ENCODE measurements at regions not wholly inside any gene's neighbourhood (a gene's known extent, or its start where the extent isn't known, plus 50 kb on each side); places are given as distances from the start of the nearest gene placed in this dataset.

- Histone ChIP-seq H3K4me1 (ENCODE audit: control insufficient read depth, insufficient read depth, low read length) (peaks cover 19% of the 10 kb centered on the region), H3K27me3 (replicated peaks; ENCODE audit: control insufficient read depth, insufficient read depth, low read length) (no peaks in the 10 kb centered on the region), H3K9me3 (ENCODE audit: control insufficient read depth, low read length) (peaks cover 7% of the 10 kb centered on the region), H3K4me3 (ENCODE audit: low read length) (no peak overlapping the region), H3K9ac (ENCODE audit: low read length) (no peak overlapping the region), H3K36me3 (ENCODE audit: control insufficient read depth, insufficient read depth, low read length, severe bottlenecking) (no peaks in the 10 kb centered on the region)
- DNase-seq (ENCODE audit: low read depth) = no peak
Observed at GRCh38 chr1:55594701-55595100, 379.5 kb upstream of the USP24 start.

- Histone ChIP-seq H3K9me3 (ENCODE audit: control insufficient read depth, low read length) (peaks cover 7% of the 10 kb centered on the region), H3K9ac (ENCODE audit: low read length) (no peak overlapping the region), H3K27me3 (replicated peaks; ENCODE audit: control insufficient read depth, insufficient read depth, low read length) (no peaks in the 10 kb centered on the region), H3K4me3 (ENCODE audit: low read length) (no peak overlapping the region), H3K4me1 (ENCODE audit: control insufficient read depth, insufficient read depth, low read length) (peaks cover 33% of the 10 kb centered on the region), H3K36me3 (ENCODE audit: control insufficient read depth, insufficient read depth, low read length, severe bottlenecking) (no peaks in the 10 kb centered on the region)
- no peak for DNase-seq (ENCODE audit: low read depth)
Observed at GRCh38 chr1:55593298-55593697, 378.1 kb upstream of the USP24 start.

DNA sequence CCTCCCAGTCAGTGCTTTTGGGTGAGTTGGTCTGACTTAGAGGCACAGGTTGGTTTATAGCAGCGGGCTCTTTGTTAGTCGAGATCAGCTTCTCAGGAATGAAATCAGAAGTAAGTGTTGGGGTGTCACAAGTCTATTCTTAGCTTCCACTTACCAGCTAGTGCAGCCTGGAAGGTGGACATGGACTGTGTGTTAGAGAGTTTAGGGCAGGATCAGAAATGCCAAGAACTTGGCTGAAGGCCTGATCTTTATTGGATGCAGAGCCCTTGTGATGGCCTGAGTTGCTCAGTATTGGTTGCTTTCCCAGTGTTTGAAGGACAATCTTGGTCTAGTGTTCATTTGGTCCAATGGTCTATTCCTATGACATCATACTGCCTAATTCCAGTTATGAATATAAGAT, 377.0 kb upstream of the USP24 start:
- no peak overlapping the region for H3K4me3 ChIP-seq (ENCODE audit: low read length)
- no peak overlapping the region for H3K9ac ChIP-seq (ENCODE audit: low read length)
- peaks cover 37% of the 10 kb centered on the region for H3K4me1 ChIP-seq (ENCODE audit: control insufficient read depth, insufficient read depth, low read length)
- no peak for DNase-seq (ENCODE audit: low read depth)
- H3K9me3 ChIP-seq (ENCODE audit: control insufficient read depth, low read length) = peaks cover 5% of the 10 kb centered on the region
- no peaks in the 10 kb centered on the region for H3K27me3 ChIP-seq (replicated peaks; ENCODE audit: control insufficient read depth, insufficient read depth, low read length)
- H3K36me3 ChIP-seq (ENCODE audit: control insufficient read depth, insufficient read depth, low read length, severe bottlenecking) = no peaks in the 10 kb centered on the region

- H3K36me3 ChIP-seq (ENCODE audit: control insufficient read depth, insufficient read depth, low read length, severe bottlenecking) = no peaks in the 10 kb centered on the region
- no peaks in the 10 kb centered on the region for H3K27me3 ChIP-seq (replicated peaks; ENCODE audit: control insufficient read depth, insufficient read depth, low read length)
- DNase-seq (ENCODE audit: low read depth) = peak; percentile 89
- peak overlapping the region; percentile 81 for H3K9ac ChIP-seq (ENCODE audit: low read length)
- H3K4me1 ChIP-seq (ENCODE audit: control insufficient read depth, insufficient read depth, low read length) = peaks cover 46% of the 10 kb centered on the region
- H3K4me3 ChIP-seq (ENCODE audit: low read length) = peak overlapping the region; percentile 42
- H3K9me3 ChIP-seq (ENCODE audit: control insufficient read depth, low read length) = no peaks in the 10 kb centered on the region
Observed at GRCh38 chr1:55589671-55590297, 374.6 kb upstream of the USP24 start.

DNA sequence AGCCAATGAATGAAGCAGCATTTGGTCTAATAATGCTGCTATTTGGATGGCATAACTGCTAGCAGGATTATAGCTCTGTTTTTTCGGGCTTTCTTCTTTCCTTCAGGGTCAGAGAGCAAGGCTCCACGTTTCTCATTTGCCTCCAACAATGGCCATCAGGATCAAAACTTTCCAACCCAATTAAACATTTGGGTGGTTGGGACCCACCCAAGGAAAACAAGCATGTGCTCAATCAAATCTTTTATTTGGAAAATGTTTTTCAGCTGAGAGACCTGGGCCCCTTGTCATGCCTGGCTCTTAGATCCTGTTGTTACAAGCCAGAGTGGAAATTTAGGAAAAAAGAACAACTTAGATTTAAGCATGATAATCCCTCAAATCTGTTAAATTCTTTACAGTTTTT, 373.1 kb upstream of the USP24 start:
- Histone ChIP-seq H3K9ac (ENCODE audit: low read length) (peak overlapping the region; percentile 81), H3K36me3 (ENCODE audit: control insufficient read depth, insufficient read depth, low read length, severe bottlenecking) (no peaks in the 10 kb centered on the region), H3K9me3 (ENCODE audit: control insufficient read depth, low read length) (no peaks in the 10 kb centered on the region), H3K27me3 (replicated peaks; ENCODE audit: control insufficient read depth, insufficient read depth, low read length) (no peaks in the 10 kb centered on the region), H3K4me1 (ENCODE audit: control insufficient read depth, insufficient read depth, low read length) (peaks cover 54% of the 10 kb centered on the region), H3K4me3 (ENCODE audit: low read length) (no peak overlapping the region)
- DNase-seq (ENCODE audit: low read depth) = no peak

DNA sequence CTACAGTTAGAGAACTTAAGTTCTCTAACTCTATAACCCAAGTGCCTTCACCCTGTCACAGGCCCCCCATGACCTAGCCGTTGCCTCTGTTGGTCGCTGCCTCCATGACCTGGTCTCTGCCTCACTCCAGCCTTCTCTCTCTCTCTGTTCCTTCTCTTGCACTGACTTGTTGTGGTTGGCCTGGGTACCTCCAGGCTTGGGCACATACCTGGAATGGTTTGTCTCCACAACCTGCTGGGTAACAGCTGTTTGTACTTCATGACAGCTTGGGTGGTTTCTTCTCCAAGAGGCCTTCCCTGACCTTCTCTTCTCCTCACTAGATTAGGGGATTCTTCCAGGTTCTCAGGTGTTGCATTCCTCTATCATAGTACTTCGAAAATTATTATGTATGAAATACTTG, 371.6 kb upstream of the USP24 start:
- Histone ChIP-seq H3K9ac (ENCODE audit: low read length) (no peak overlapping the region), H3K27me3 (replicated peaks; ENCODE audit: control insufficient read depth, insufficient read depth, low read length) (no peaks in the 10 kb centered on the region), H3K36me3 (ENCODE audit: control insufficient read depth, insufficient read depth, low read length, severe bottlenecking) (no peaks in the 10 kb centered on the region), H3K9me3 (ENCODE audit: control insufficient read depth, low read length) (no peaks in the 10 kb centered on the region), H3K4me1 (ENCODE audit: control insufficient read depth, insufficient read depth, low read length) (peaks cover 61% of the 10 kb centered on the region), H3K4me3 (ENCODE audit: low read length) (no peak overlapping the region)
- no peak for DNase-seq (ENCODE audit: low read depth)

DNA sequence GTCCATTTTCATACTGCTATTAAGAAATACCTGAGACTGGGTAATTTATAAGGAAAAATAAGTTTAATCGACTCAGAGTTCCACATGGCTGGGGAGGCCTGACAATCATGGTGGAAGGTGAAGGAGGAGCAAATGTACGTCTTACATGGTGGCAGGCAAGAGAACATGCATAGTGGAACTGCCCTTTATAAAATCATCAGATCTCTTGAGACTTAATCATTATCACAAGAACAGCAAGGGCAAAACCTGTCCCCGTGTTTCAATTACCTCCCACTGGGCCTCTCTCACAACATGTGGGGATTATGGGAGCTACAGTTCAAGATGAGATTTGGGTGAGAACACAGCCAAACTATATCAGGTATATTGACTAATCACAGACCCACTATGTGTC, 370.2 kb upstream of the USP24 start:
- Histone ChIP-seq H3K27me3 (replicated peaks; ENCODE audit: control insufficient read depth, insufficient read depth, low read length) (no peaks in the 10 kb centered on the region), H3K9me3 (ENCODE audit: control insufficient read depth, low read length) (no peaks in the 10 kb centered on the region)

GRCh38 chr1:55584526-55585401, 369.6 kb upstream of the USP24 start:
- H3K9me3 ChIP-seq (ENCODE audit: control insufficient read depth, low read length) = no peaks in the 10 kb centered on the region
- peaks cover 62% of the 10 kb centered on the region for H3K4me1 ChIP-seq (ENCODE audit: control insufficient read depth, insufficient read depth, low read length)
- peak overlapping the region; percentile 61 for H3K9ac ChIP-seq (ENCODE audit: low read length)
- DNase-seq (ENCODE audit: low read depth) = peak; percentile 86
- H3K4me3 ChIP-seq (ENCODE audit: low read length) = no peak overlapping the region
- H3K36me3 ChIP-seq (ENCODE audit: control insufficient read depth, insufficient read depth, low read length, severe bottlenecking) = no peaks in the 10 kb centered on the region
- H3K27me3 ChIP-seq (replicated peaks; ENCODE audit: control insufficient read depth, insufficient read depth, low read length) = no peaks in the 10 kb centered on the region

More for the DNA sequence above, 370.2 kb upstream of the USP24 start:
- Histone ChIP-seq H3K9ac (ENCODE audit: low read length) (peak overlapping the region; percentile 61), H3K4me1 (ENCODE audit: control insufficient read depth, insufficient read depth, low read length) (peaks cover 61% of the 10 kb centered on the region), H3K4me3 (ENCODE audit: low read length) (no peak overlapping the region), H3K36me3 (ENCODE audit: control insufficient read depth, insufficient read depth, low read length, severe bottlenecking) (no peaks in the 10 kb centered on the region)
- no peak for DNase-seq (ENCODE audit: low read depth)

- Histone ChIP-seq H3K27me3 (replicated peaks; ENCODE audit: control insufficient read depth, insufficient read depth, low read length) (no peaks in the 10 kb centered on the region), H3K4me1 (ENCODE audit: control insufficient read depth, insufficient read depth, low read length) (peaks cover 56% of the 10 kb centered on the region), H3K4me3 (ENCODE audit: low read length) (no peak overlapping the region), H3K36me3 (ENCODE audit: control insufficient read depth, insufficient read depth, low read length, severe bottlenecking) (no peaks in the 10 kb centered on the region), H3K9me3 (ENCODE audit: control insufficient read depth, low read length) (no peaks in the 10 kb centered on the region), H3K9ac (ENCODE audit: low read length) (peak overlapping the region; percentile 73)
- DNase-seq (ENCODE audit: low read depth) = no peak
Observed at GRCh38 chr1:55582084-55582483, 366.9 kb upstream of the USP24 start.

- peak overlapping the region; percentile 73 for H3K9ac ChIP-seq (ENCODE audit: low read length)
- H3K4me1 ChIP-seq (ENCODE audit: control insufficient read depth, insufficient read depth, low read length) = peaks cover 57% of the 10 kb centered on the region
- DNase-seq (ENCODE audit: low read depth) = peak; percentile 81
- no peak overlapping the region for H3K4me3 ChIP-seq (ENCODE audit: low read length)
- H3K36me3 ChIP-seq (ENCODE audit: control insufficient read depth, insufficient read depth, low read length, severe bottlenecking) = no peaks in the 10 kb centered on the region
- no peaks in the 10 kb centered on the region for H3K9me3 ChIP-seq (ENCODE audit: control insufficient read depth, low read length)
- no peaks in the 10 kb centered on the region for H3K27me3 ChIP-seq (replicated peaks; ENCODE audit: control insufficient read depth, insufficient read depth, low read length)
Observed at GRCh38 chr1:55580845-55581332, 365.7 kb upstream of the USP24 start.

DNA sequence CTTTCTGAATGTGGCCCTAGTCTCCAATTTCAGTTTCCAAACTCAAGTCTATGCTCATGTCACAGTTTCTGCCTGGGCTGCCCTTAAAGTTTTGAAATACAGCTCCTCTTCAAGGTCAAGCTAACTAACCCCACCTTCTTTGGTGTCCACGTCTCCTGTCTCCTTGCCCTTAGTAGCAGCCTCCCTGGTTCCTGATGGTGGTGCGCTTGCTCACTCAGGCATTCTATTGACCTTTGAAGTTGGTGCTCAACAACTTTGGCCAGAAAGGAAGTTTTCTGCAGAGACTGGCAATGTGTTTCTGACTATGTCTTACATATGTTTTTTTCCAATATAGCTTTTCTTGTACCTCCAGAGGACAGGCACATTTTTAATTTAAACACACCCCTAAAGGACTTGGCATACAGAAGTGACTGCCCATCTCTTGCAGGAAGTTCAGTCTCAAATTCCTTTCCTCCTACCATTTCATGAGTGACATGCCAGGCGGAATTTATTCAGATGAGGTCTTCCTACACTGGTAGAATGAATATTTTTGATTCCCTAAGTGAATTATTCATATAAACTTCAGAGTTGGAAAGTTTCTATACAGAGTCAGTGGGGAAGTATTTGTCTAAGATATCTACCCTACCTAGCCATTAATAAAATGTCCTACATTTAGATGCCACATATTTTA, 364.3 kb upstream of the USP24 start:
- DNase-seq (ENCODE audit: low read depth) = no peak

More for the DNA sequence above, 364.3 kb upstream of the USP24 start:
- Histone ChIP-seq H3K9me3 (ENCODE audit: control insufficient read depth, low read length) (no peaks in the 10 kb centered on the region), H3K36me3 (ENCODE audit: control insufficient read depth, insufficient read depth, low read length, severe bottlenecking) (no peaks in the 10 kb centered on the region), H3K4me1 (ENCODE audit: control insufficient read depth, insufficient read depth, low read length) (peaks cover 48% of the 10 kb centered on the region), H3K9ac (ENCODE audit: low read length) (peak overlapping the region; percentile 70), H3K4me3 (ENCODE audit: low read length) (no peak overlapping the region), H3K27me3 (replicated peaks; ENCODE audit: control insufficient read depth, insufficient read depth, low read length) (no peaks in the 10 kb centered on the region)
